ENCODE measurements at regions not wholly inside any gene's neighbourhood (a gene's known extent, or its start where the extent isn't known, plus 50 kb on each side); places are given as distances from the start of the nearest gene placed in this dataset.

DNA sequence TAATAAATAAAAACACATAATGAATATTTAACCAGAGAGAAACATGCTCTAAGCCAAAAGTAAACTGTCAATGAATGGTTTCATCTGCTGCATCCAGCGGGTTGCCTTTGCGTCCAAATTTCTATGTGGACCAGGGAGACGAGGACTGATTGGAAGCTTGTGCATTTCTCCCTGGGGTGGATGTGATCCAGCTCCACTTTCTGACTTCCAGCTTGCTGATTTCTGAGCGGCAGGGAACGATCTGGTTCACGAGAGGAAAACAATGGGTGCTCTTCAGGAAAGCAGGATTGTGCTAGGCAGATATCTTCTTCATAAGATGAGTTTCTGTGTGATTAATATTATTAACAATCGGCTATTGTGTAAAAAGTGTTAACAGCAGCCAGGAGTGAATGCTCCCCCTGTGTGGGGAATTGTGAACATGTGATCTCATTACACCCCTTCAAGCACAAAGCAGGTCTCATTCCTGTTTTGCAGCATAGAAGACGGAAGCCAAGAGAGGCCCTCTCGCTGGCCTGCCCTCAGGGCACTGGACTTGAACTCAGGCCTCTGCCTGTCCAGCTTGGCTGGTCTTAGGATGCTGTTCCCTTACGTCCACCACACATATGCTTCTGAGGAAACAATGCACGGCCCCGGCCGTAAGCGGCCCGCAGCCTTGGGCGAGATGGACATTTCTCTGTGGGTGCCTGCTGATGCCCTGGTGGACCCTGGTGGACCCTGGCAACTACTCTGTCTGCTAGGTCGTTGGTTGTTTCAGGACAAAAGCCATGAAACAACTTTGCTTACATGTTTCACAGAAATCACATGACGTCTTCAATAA is 183.4 kb upstream of the C1orf174 start:
- Histone ChIP-seq H3K27me3 (replicated peaks) (no peaks in the 10 kb centered on the region), H3K9me3 (replicated peaks) (peaks cover 18% of the 10 kb centered on the region; the same call in 1 of the 2 replicates), H3K27ac (no peak overlapping the region), H3K36me3 (no peaks in the 10 kb centered on the region), H3K4me3 (no peak overlapping the region), H3K4me1 (replicated peaks) (no peaks in the 10 kb centered on the region)
- DNase-seq (ENCODE audit: low read depth in 1 of 2, low spot score in 2 of 2): no peak

- Histone ChIP-seq H3K4me3 (no peak overlapping the region), H3K9me3 (replicated peaks) (peaks cover 18% of the 10 kb centered on the region; the same call in 1 of the 2 replicates), H3K27me3 (replicated peaks) (no peaks in the 10 kb centered on the region), H3K27ac (no peak overlapping the region), H3K36me3 (no peaks in the 10 kb centered on the region), H3K4me1 (replicated peaks) (no peaks in the 10 kb centered on the region)
- DNase-seq (ENCODE audit: low read depth in 1 of 2, low spot score in 2 of 2): no peak
These were observed 184.0 kb upstream of the C1orf174 start for GRCh38 chr1:4084048-4084431.

DNA sequence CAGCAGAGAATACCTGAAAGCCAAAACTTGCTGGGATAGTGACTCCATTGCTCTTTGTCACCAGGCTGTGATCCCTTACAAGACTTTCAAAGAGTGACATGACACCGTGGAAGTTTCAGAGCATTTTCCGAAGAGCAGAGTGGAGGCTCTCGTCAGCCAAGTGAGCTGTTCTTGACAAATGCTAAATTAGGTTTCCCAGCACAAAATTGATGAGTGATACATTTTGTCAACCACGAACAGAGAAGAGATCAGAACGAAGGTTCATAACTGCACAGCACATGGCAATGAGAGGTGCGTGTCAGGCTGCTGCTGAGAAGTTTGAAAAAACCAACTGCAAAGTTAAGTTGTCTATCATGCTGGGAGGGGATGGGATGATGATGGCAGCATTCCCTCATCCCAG is 184.4 kb upstream of the C1orf174 start:
- DNase-seq (ENCODE audit: low read depth in 1 of 2, low spot score in 2 of 2): no peak
- peaks cover 18% of the 10 kb centered on the region; the same call in 1 of the 2 replicates for H3K9me3 ChIP-seq (replicated peaks)

DNA sequence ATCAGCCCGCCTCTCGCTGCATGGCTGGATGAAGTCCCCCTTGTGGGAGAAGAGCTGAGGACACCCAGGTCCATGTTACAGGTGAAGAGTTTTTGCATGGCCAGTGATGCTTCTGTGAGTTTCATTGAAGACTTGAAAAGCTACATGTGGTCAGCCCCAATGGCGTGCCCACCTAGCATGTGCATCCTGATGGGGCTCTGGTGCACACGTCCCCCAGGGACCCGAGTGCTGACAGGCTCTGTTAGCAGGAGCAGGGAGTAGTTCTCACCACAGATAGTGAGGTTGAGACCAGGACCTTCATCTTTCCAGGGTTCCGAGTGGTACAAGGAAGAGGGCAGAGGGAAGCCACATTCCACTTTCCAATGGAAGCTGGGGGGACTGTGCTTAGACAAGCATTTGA is 184.8 kb upstream of the C1orf174 start:
- H3K4me3 ChIP-seq: no peak overlapping the region
- H3K27me3 ChIP-seq (replicated peaks): no peaks in the 10 kb centered on the region
- H3K36me3 ChIP-seq: no peaks in the 10 kb centered on the region
- H3K9me3 ChIP-seq (replicated peaks): peaks cover 18% of the 10 kb centered on the region; the same call in 1 of the 2 replicates
- H3K4me1 ChIP-seq (replicated peaks): no peaks in the 10 kb centered on the region
- DNase-seq (ENCODE audit: low read depth in 1 of 2, low spot score in 2 of 2): no peak
- H3K27ac ChIP-seq: no peak overlapping the region

More for the DNA sequence above, 184.4 kb upstream of the C1orf174 start:
- Histone ChIP-seq H3K4me1 (replicated peaks) (no peaks in the 10 kb centered on the region), H3K36me3 (no peaks in the 10 kb centered on the region), H3K27me3 (replicated peaks) (no peaks in the 10 kb centered on the region), H3K4me3 (no peak overlapping the region), H3K27ac (no peak overlapping the region)

- H3K4me3 ChIP-seq: no peak overlapping the region
- H3K36me3 ChIP-seq: no peaks in the 10 kb centered on the region
- DNase-seq (ENCODE audit: low read depth in 1 of 2, low spot score in 2 of 2): no peak
- peaks cover 18% of the 10 kb centered on the region; the same call in 1 of the 2 replicates for H3K9me3 ChIP-seq (replicated peaks)
- no peaks in the 10 kb centered on the region for H3K4me1 ChIP-seq (replicated peaks)
- H3K27me3 ChIP-seq (replicated peaks): no peaks in the 10 kb centered on the region
- no peak overlapping the region for H3K27ac ChIP-seq
These were observed 185.5 kb upstream of the C1orf174 start for GRCh38 chr1:4085546-4085945.

- Histone ChIP-seq H3K27me3 (replicated peaks) (no peaks in the 10 kb centered on the region), H3K4me3 (no peak overlapping the region), H3K9me3 (replicated peaks) (peaks cover 22% of the 10 kb centered on the region), H3K36me3 (no peaks in the 10 kb centered on the region), H3K27ac (no peak overlapping the region), H3K4me1 (replicated peaks) (no peaks in the 10 kb centered on the region)
- no peak for DNase-seq (ENCODE audit: low read depth in 1 of 2, low spot score in 2 of 2)
These were observed 186.2 kb upstream of the C1orf174 start for GRCh38 chr1:4086085-4086850.

GRCh38 chr1:4086921-4087320 is 186.8 kb upstream of the C1orf174 start:
- H3K9me3 ChIP-seq (replicated peaks): peaks cover 18% of the 10 kb centered on the region; the same call in 1 of the 2 replicates
- no peak overlapping the region for H3K4me3 ChIP-seq

DNA sequence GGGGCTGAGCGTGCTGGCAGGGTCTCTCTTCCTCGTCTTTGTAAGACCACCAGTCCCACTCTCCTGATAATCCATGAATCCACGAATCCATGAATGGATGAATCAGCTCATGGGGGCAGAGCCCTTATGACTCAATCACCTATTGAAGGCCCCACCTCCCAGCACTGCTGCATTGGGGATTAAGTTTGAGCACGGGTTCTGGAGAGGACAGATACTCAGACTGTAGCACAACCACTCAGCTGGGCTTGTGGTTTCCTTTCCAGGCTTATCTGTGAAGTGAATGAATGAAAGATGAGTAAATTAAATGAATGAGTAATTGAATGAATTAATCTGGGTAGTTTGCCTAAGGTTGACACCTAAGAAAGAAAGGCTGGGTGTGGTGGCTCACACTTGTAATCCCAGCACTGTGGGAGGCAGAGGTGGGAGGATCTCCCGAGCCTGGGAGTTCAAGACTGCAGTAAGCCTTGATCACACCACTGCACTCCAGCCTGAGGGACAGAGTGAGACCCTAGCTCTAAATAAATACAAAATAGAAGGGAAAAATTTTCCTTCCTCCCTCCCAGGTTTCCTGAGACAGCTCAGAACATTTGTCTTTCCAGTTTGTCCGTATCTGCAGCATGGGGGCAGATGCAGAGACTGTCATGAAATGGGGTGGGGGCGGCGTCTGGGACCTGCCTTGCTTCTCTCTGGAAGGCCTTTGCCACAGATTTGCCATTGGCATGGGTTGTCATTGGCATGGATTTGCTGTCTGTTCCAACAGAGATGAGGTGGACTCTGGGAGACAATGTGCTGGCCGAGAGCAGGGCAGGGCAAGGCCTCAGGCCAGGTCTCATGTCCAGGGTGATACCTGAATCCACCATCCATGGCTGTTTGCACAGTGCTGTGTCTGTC is 187.7 kb upstream of the C1orf174 start:
- H3K27me3 ChIP-seq (replicated peaks): no peaks in the 10 kb centered on the region
- no peak overlapping the region for H3K27ac ChIP-seq
- H3K9me3 ChIP-seq (replicated peaks): peaks cover 15% of the 10 kb centered on the region; the same call in 1 of the 2 replicates
- no peak for DNase-seq (ENCODE audit: low read depth in 1 of 2, low spot score in 2 of 2)
- H3K36me3 ChIP-seq: no peaks in the 10 kb centered on the region
- no peak overlapping the region for H3K4me3 ChIP-seq
- H3K4me1 ChIP-seq (replicated peaks): no peaks in the 10 kb centered on the region

More at GRCh38 chr1:4086921-4087320, 186.8 kb upstream of the C1orf174 start:
- Histone ChIP-seq H3K27me3 (replicated peaks) (no peaks in the 10 kb centered on the region), H3K4me1 (replicated peaks) (no peaks in the 10 kb centered on the region), H3K27ac (no peak overlapping the region), H3K36me3 (no peaks in the 10 kb centered on the region)
- no peak for DNase-seq (ENCODE audit: low read depth in 1 of 2, low spot score in 2 of 2)

DNA sequence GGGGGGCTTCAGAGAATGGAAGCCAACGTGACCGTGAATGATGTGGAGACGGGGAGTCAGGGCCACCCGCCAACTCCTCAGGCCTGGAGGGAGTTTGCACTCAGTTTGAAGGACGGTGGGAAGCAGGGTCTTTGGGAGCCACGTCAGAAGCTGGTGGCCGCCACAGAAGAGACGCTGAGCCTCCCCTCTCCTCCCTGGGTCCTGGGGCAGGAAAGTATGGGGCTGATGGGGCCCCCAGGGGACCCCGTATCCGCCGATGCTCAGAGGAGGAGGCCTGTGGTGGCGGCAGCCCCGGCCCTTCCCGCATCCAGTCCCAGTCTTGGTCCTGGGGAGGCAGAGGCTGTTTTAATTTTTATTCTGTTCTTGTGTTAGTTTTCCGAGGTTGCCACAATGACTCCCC is 188.6 kb upstream of the C1orf174 start:
- H3K36me3 ChIP-seq: no peaks in the 10 kb centered on the region
- H3K27ac ChIP-seq: no peak overlapping the region
- DNase-seq (ENCODE audit: low read depth in 1 of 2, low spot score in 2 of 2): no peak
- no peaks in the 10 kb centered on the region for H3K27me3 ChIP-seq (replicated peaks)
- H3K4me1 ChIP-seq (replicated peaks): no peaks in the 10 kb centered on the region
- H3K9me3 ChIP-seq (replicated peaks): peaks cover 12% of the 10 kb centered on the region
- H3K4me3 ChIP-seq: no peak overlapping the region

- Histone ChIP-seq H3K4me3 (no peak overlapping the region), H3K36me3 (no peaks in the 10 kb centered on the region), H3K27ac (no peak overlapping the region), H3K4me1 (replicated peaks) (no peaks in the 10 kb centered on the region), H3K27me3 (replicated peaks) (no peaks in the 10 kb centered on the region), H3K9me3 (replicated peaks) (peaks cover 13% of the 10 kb centered on the region)
- DNase-seq (ENCODE audit: low read depth in 1 of 2, low spot score in 2 of 2): no peak
These were observed 189.5 kb upstream of the C1orf174 start for GRCh38 chr1:4089421-4090175.

GRCh38 chr1:4090556-4090955 is 190.5 kb upstream of the C1orf174 start:
- no peak overlapping the region for H3K27ac ChIP-seq
- H3K4me3 ChIP-seq: no peak overlapping the region
- H3K4me1 ChIP-seq (replicated peaks): no peaks in the 10 kb centered on the region
- peaks cover 13% of the 10 kb centered on the region for H3K9me3 ChIP-seq (replicated peaks)
- no peak for DNase-seq (ENCODE audit: low read depth in 1 of 2, low spot score in 2 of 2)
- no peaks in the 10 kb centered on the region for H3K27me3 ChIP-seq (replicated peaks)
- no peaks in the 10 kb centered on the region for H3K36me3 ChIP-seq

- Histone ChIP-seq H3K9me3 (replicated peaks) (peaks cover 13% of the 10 kb centered on the region), H3K27me3 (replicated peaks) (no peaks in the 10 kb centered on the region), H3K4me1 (replicated peaks) (no peaks in the 10 kb centered on the region), H3K36me3 (no peaks in the 10 kb centered on the region), H3K27ac (no peak overlapping the region), H3K4me3 (no peak overlapping the region)
- DNase-seq (ENCODE audit: low read depth in 1 of 2, low spot score in 2 of 2): no peak
These were observed 191.0 kb upstream of the C1orf174 start for GRCh38 chr1:4090976-4091660.
